DOHH2 (cell line): ENCODE measurements at regions not wholly inside any gene's neighbourhood (a gene's known extent, or its start where the extent isn't known, plus 50 kb on each side); places are given as distances from the start of the nearest gene placed in this dataset.

Source experiments
- EZH2phosphoT487 ChIP-seq: fragments of 200-600 bp; sonication (generic); IDR thresholded peaks from 2 replicates; pipeline ENCODE4 v1.6.1; 2017; ENCODE audit warnings: borderline replicate concordance, mild to moderate bottlenecking, antibody characterized with exemption, low read length, moderate library complexity, mixed read lengths
- TF ChIP-seq, protein P1 (sequence below): fragments of 200-600 bp; sonication (generic); IDR thresholded peaks from one replicate; pipeline ENCODE4 v1.5.1; 2014; ENCODE audit warnings: antibody characterized with exemption, mild to moderate bottlenecking, low read depth, low read length; ENCODE audit not compliant: poor library complexity, severe bottlenecking

DNA sequence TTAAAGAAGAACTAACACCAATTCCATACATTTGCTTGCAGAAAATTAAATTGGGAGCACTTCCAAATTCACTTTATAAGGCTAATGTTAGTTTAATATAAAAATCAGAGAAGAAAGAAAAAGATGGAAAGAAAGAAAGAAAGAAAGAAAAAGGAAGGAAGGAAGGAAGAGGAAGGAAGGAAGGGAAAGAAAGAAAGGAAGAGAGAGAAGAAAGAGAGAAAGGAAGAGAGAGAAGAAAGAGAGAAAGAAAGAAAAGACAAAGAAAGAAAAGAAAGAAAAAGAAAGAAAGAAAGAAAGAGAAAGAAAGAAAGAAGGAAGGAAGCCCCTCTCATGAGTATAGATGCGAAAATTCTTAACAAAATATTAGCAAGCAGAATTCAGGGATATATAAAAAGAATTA is 267.7 kb downstream of the RPAP3 start:
- TF ChIP-seq, protein P1, sequence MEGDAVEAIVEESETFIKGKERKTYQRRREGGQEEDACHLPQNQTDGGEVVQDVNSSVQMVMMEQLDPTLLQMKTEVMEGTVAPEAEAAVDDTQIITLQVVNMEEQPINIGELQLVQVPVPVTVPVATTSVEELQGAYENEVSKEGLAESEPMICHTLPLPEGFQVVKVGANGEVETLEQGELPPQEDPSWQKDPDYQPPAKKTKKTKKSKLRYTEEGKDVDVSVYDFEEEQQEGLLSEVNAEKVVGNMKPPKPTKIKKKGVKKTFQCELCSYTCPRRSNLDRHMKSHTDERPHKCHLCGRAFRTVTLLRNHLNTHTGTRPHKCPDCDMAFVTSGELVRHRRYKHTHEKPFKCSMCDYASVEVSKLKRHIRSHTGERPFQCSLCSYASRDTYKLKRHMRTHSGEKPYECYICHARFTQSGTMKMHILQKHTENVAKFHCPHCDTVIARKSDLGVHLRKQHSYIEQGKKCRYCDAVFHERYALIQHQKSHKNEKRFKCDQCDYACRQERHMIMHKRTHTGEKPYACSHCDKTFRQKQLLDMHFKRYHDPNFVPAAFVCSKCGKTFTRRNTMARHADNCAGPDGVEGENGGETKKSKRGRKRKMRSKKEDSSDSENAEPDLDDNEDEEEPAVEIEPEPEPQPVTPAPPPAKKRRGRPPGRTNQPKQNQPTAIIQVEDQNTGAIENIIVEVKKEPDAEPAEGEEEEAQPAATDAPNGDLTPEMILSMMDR, result no peak
- no peak for TF ChIP-seq EZH2phosphoT487
